ENCODE measurements at regions not wholly inside any gene's neighbourhood (a gene's known extent, or its start where the extent isn't known, plus 50 kb on each side); places are given as distances from the start of the nearest gene placed in this dataset.
"Not testable (repeated sequence)": the region's sequence is repeated elsewhere in the genome, so short reads cannot be mapped to it uniquely, and the experiment has no call there.

DNA sequence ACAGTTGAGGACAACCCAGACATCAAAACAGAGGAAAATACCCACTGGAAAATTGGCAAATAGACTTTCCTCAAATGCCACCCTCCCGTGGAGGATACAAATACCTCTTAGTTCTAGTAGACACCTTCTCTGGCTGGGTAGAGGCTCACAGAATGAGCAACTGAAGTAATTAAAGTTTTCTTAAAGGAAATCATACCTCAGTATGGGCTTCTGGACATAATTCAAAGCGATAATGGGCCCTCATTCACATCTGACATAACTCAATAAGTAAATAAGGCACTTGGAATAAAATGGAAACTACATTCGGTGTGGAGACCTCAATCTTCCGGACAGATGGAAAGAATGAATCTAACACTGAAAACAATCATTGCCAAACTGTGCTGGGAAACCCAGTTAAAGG, 115.2 kb upstream of the PLCL2 start:
- Mint-ChIP-seq H3K27me3 (no peaks in the 10 kb centered on the region), H3K9me3 (no peaks in the 10 kb centered on the region), H3K27ac (no peak overlapping the region), H3K36me3 (ENCODE audit: low read depth) (no peaks in the 10 kb centered on the region), H3K4me1 (peaks cover 7% of the 10 kb centered on the region), H3K4me3 (no peak overlapping the region)
- DNase-seq (no peak), ATAC-seq (no peak)

DNA sequence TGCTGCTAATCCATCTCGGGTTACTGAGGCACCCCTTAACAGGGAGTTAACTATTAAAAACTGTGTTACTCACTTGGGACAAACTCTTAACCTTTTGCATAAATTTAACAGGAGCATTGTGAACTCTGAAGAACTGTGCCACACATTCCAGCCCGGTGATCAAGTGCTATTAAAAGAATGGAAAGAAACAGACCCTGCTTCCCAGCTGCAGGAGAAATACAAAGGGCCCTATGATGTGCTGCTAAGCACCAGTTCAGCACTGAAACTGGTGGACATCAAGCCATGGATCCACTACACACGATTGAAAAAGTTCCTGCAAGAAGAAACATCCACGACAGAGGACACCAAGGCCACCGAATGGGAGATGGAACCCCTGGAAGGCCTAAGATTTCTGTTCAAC, 114.7 kb upstream of the PLCL2 start:
- Mint-ChIP-seq H3K4me1 (peaks cover 10% of the 10 kb centered on the region), H3K27me3 (no peaks in the 10 kb centered on the region), H3K27ac (no peak overlapping the region), H3K9me3 (no peaks in the 10 kb centered on the region), H3K4me3 (no peak overlapping the region), H3K36me3 (ENCODE audit: low read depth) (no peaks in the 10 kb centered on the region)
- no peak for DNase-seq
- ATAC-seq: no peak

DNA sequence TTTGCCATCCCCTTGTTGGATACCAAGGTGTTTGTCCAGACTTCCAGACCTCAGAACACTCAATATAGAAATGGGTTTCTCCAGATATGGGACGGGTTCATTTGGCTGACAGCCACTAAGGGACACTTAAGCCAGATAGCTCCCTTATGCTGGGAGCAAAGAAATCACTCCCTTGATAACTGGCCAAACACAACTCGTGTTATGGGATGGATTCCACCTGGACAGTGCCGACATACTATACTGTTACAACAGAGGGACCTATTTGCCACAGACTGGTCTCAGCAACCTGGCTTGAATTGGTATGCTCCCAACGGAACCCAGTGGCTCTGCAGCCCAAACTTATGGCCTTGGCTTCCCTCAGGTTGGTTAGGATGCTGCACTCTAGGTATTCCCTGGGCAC, 114.0 kb upstream of the PLCL2 start:
- Mint-ChIP-seq H3K36me3 (ENCODE audit: low read depth) (no peaks in the 10 kb centered on the region), H3K4me3 (no peak overlapping the region), H3K27ac (no peak overlapping the region), H3K9me3 (no peaks in the 10 kb centered on the region), H3K4me1 (peaks cover 10% of the 10 kb centered on the region), H3K27me3 (peaks cover 1% of the 10 kb centered on the region)
- DNase-seq: no peak
- no peak for ATAC-seq

DNA sequence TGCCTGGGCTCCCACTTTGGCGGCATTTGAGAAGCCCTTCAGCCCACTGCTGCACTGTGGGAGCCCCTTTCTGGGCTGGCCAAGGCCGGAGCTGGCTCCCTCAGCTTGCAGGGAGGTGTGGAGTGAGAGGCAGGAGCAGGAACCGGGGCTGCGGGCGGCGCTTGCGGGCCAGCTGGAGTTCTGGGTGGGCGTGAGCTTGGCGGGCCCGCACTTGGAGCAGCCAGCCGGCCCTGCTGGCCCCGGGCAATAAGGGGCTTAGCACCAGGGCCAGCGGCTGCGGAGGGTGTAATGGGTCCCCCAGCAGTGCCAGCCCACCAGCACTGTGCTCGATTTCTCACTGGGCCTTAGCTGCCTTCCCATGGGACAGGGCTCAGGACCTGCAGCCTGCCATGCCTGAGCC, 111.2 kb upstream of the PLCL2 start:
- H3K9me3 Mint-ChIP-seq; H3K27me3 Mint-ChIP-seq; ATAC-seq; H3K36me3 Mint-ChIP-seq (ENCODE audit: low read depth); H3K4me3 Mint-ChIP-seq; H3K27ac Mint-ChIP-seq; DNase-seq: not testable (repeated sequence)
- peaks cover 10% of the 10 kb centered on the region for H3K4me1 Mint-ChIP-seq

DNA sequence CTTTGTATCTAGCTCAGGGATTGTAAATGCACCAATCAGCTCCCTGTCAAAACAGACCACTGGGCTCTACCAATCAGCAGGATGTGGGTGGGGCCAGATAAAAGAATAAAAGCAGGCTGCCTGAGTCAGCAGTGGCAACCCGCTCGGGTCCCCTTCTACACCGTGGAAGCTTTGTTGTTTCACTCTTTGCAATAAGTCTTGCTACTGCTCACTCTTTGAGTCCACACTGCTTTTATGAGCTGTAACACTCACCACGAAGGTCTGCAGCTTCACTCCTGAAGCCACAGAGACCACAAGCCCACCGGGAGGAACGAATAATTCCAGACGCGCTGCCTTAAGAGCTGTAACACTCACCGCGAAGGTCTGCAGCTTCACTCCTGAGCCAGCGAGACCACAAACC, 110.2 kb upstream of the PLCL2 start:
- not testable (repeated sequence) for H3K27ac Mint-ChIP-seq; H3K27me3 Mint-ChIP-seq; H3K9me3 Mint-ChIP-seq; H3K36me3 Mint-ChIP-seq (ENCODE audit: low read depth); ATAC-seq
- DNase-seq: peak; percentile 9
- H3K4me1 Mint-ChIP-seq: peaks cover 10% of the 10 kb centered on the region
- H3K4me3 Mint-ChIP-seq: peak overlapping the region; percentile 59

DNA sequence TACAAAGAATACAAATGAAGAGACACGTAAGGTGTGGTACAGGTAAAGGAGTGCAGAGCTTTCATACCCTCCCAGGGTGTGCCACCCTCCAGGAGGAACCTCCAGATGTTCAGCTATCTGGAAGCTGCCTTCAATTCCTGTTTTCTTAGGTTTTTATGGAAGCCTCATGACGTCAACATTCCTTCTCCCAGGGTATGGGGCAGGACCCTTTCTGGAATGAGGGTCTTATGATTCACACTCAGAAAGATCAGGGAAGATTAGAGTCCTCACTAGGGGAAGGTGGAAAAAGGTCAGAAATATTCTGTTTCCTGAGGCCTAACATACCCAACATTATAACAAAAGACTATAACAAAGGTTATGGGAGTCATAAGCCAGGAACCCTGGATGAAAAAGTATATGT, 99.8 kb upstream of the PLCL2 start:
- no peak for DNase-seq
- peaks cover 14% of the 10 kb centered on the region for H3K4me1 Mint-ChIP-seq
- no peaks in the 10 kb centered on the region for H3K27me3 Mint-ChIP-seq
- H3K4me3 Mint-ChIP-seq: no peak overlapping the region
- no peaks in the 10 kb centered on the region for H3K36me3 Mint-ChIP-seq (ENCODE audit: low read depth)
- H3K9me3 Mint-ChIP-seq: no peaks in the 10 kb centered on the region
- ATAC-seq: no peak
- no peak overlapping the region for H3K27ac Mint-ChIP-seq

DNA sequence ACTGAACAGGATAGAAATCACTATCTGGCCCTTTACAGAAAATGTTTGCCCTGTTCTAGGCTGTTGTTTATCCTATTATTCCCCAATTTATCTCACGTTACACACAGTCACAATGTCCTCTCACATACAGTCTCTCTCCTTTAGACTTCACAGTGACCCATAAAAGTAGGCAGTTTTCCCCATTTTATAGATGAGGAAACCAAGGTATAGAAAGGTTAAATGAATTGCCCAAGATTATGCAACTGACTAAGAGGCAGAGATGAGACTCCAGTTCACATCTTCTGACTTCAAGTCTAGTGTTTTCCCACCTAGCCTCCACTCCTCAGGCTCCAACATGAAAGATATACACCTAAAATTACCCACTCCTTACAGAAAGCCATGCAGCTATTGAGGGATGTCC, 99.3 kb upstream of the PLCL2 start:
- Mint-ChIP-seq H3K9me3 (no peaks in the 10 kb centered on the region), H3K27ac (no peak overlapping the region), H3K36me3 (ENCODE audit: low read depth) (no peaks in the 10 kb centered on the region), H3K4me3 (no peak overlapping the region), H3K27me3 (no peaks in the 10 kb centered on the region), H3K4me1 (peaks cover 19% of the 10 kb centered on the region)
- DNase-seq: no peak
- no peak for ATAC-seq

DNA sequence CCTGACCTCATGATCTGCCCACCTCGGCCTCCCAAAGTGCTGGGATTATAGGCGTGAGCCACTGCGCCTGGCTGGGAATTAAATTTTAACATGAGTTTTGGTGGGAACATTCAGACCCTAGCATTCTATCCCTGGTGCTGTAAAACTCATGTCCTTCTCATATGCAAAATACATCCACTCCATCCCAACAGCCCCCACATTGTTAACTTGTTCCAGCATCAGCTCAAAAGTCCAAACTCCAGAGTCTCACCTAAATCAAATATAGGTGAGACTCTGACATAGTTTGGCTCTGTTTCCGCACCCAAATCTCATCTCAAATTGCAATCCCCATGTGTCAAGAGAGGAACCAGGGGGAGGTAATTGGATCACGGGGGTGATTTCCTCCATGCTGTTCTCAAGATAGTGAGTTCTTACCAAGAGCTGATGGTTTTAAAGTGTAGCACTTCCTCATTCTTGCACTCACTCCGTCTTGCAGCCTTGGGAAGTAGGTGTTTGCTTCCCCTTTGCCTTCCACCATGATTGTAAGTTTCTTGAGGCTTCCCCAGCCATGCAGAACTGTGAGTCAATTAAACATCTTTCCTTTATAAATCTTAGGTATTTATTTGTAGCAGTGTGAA, 96.2 kb upstream of the PLCL2 start:
- H3K27ac Mint-ChIP-seq: peak overlapping the region; percentile 52
- no peak for ATAC-seq
- H3K4me1 Mint-ChIP-seq: peaks cover 45% of the 10 kb centered on the region
- no peak for DNase-seq
- H3K36me3 Mint-ChIP-seq (ENCODE audit: low read depth): no peaks in the 10 kb centered on the region
- no peaks in the 10 kb centered on the region for H3K9me3 Mint-ChIP-seq
- no peak overlapping the region for H3K4me3 Mint-ChIP-seq
- no peaks in the 10 kb centered on the region for H3K27me3 Mint-ChIP-seq

DNA sequence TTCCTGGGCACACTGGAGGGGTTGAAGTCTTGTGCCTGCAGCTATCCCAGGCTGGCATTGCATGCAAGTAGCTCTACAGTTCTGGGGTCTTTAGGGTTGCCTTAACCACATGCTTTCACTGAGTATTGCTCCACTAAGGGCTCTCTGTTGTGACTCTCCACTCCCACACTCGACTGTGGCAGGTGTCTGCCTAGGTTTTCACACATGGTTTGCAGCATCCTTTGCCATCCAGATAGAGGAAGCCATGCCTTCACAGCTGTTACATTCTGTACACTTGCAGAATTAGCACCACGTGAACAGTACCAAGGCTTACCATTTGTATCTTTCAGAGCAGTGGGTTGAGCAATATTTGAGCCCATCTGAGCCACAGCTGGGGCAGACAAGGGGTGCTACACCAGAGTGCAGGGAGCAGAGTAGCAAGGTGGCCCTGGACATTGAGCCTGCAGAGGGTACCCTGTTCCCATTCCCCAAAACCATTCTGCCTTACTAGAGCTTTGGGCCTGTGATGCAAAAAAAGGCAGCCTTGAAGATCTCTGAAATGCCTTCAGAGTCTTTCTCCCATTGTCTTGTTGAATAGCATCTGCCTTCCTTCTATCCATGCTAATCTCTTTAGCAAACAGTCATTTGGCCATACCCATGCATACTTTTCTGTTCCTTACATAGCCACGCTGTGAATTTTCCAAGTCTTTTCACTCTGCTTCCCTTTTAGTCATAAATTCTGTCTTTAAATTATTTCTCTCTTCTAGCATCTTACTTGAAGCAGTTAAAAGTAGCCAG, 95.2 kb upstream of the PLCL2 start:
- no peak for DNase-seq
- H3K9me3 Mint-ChIP-seq: no peaks in the 10 kb centered on the region
- peaks cover 47% of the 10 kb centered on the region for H3K4me1 Mint-ChIP-seq
- no peaks in the 10 kb centered on the region for H3K36me3 Mint-ChIP-seq (ENCODE audit: low read depth)
- no peaks in the 10 kb centered on the region for H3K27me3 Mint-ChIP-seq
- ATAC-seq: no peak
- no peak overlapping the region for H3K4me3 Mint-ChIP-seq
- no peak overlapping the region for H3K27ac Mint-ChIP-seq

DNA sequence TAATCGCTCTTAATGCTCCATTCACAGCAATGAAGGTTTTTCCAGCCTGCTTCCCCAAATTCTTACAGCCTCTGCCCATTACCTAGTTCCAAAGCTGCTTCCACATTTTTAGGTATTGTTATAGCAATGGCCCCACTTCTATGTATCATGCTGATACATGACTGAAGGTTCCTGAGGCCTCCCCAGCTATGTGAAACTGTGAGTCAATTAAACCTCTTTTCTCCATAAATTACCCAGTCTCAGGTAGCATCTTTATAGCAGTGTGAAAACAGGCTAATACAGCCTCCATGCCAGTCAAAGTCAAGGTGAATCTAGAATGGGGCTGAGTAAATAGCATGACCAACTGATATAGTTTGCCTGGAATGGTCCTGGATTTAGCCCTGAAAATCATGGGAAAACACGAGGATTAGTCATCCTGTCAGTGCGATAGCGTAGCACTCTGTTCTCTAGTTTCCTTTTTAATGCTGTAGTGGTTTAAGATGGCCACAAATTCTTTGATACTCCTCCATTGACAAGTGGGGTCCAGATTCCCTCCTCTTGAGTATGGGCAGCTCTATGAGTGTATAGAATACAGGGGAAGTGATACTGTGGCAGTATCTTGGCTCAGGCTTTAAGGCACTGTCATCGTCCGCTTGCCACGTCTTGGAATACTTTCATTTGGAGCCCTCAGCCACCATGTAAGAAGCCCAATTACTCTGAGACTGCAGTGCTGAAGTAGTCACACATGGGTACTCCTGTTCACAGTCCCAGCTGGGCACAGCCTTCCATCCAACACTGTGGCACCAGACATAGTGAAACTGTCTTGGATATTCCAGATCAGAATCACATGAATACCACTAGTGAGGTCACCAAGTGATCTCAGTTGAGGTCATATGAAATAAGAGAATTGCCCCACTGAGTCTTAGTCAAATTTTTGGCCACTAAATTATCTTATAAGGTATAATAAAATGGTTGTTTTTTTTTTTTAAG, 94.0 kb upstream of the PLCL2 start:
- Mint-ChIP-seq H3K27me3 (no peaks in the 10 kb centered on the region), H3K9me3 (no peaks in the 10 kb centered on the region), H3K4me1 (peaks cover 47% of the 10 kb centered on the region), H3K36me3 (ENCODE audit: low read depth) (no peaks in the 10 kb centered on the region), H3K27ac (peak overlapping the region; percentile 52), H3K4me3 (peak overlapping the region; percentile 16)
- ATAC-seq (peak; percentile 90), DNase-seq (no peak)

DNA sequence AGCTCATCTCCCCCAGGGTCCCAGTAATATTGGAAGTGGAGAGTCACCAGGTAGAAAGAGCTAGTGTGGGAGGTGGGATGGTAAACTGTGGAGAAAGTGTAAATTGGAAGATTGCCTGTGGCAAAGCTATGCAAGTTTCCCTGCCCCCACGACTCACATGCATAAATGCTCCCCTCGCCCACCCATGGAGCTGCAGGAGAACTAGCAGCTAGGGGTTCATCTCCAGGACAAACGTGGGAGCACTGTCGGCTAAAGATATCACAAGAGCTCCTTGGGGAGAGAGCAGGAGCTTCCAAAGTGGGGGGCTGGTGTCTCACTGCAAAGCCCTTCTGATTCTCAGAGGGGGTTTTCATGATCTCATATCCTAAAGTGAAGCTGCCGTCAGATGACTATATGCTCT, 91.4 kb upstream of the PLCL2 start:
- Mint-ChIP-seq H3K4me3 (no peak overlapping the region), H3K36me3 (ENCODE audit: low read depth) (no peaks in the 10 kb centered on the region), H3K4me1 (peaks cover 64% of the 10 kb centered on the region), H3K27ac (no peak overlapping the region), H3K27me3 (no peaks in the 10 kb centered on the region), H3K9me3 (no peaks in the 10 kb centered on the region)
- DNase-seq (no peak), ATAC-seq (no peak)

DNA sequence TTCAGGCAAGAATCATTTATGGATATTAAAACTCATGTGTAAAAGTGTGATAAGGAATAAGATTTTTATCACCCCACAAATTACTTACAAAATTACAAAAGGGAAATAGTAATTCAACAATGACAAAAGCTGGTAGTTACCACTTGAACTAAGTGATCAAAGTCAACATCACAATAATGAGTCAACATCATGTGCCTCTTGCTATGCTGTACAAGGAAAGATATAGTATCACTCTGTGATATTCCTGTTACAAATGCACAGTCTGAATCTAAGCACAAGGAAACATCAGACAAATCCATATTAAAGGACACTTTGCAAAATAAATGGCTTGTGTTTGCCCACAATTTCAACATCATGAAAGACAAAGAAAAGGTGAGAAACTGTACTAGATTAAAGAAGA, 90.5 kb upstream of the PLCL2 start:
- H3K9me3 Mint-ChIP-seq: no peaks in the 10 kb centered on the region
- no peak for ATAC-seq

DNA sequence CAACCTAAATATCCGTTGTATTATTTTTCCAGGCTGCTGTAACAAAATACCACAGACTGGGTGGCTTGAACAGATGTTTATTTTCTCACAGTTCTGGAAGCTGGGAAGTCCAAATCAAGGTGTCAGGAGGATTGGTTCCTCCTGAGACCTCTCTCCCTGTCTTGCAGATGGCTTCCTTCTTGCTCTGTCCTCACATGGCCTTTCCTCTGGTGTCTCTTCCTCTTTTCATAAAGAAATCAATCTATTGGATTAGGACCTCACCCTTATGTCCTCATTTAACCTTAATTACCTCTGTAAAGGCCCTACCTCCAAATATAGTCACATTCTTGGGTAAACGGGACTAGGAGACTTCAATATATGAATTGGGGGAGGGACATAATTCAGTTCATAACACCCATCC, 89.2 kb upstream of the PLCL2 start:
- peaks cover 1% of the 10 kb centered on the region for H3K9me3 Mint-ChIP-seq
- H3K27ac Mint-ChIP-seq: no peak overlapping the region
- DNase-seq (no peak), ATAC-seq (no peak)
- peaks cover 53% of the 10 kb centered on the region for H3K4me1 Mint-ChIP-seq
- no peaks in the 10 kb centered on the region for H3K27me3 Mint-ChIP-seq
- H3K4me3 Mint-ChIP-seq: no peak overlapping the region
- H3K36me3 Mint-ChIP-seq (ENCODE audit: low read depth): no peaks in the 10 kb centered on the region

More for the DNA sequence above, 90.5 kb upstream of the PLCL2 start:
- Mint-ChIP-seq H3K27ac (no peak overlapping the region), H3K27me3 (no peaks in the 10 kb centered on the region), H3K36me3 (ENCODE audit: low read depth) (no peaks in the 10 kb centered on the region), H3K4me1 (peaks cover 57% of the 10 kb centered on the region), H3K4me3 (no peak overlapping the region)
- DNase-seq: no peak

DNA sequence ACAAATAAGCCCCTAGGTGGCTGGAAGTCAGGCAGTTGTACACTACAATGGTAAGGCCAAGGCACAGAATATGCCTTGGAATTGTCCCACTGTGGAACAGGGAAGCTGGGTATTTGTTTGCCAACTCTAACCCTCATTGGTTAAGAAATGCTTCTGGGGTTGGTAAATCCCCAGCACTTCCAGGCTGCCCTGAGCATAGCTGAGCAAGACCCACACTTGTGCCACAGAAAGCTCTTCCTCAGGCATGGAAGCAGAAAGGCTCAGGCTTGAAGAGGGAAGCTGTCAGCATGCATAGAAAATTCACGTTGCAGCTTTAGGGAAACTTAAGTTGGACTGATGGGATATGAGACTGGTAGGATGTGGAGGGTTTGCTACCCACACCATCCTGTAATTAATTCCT, 86.9 kb upstream of the PLCL2 start:
- Mint-ChIP-seq H3K27ac (peak overlapping the region; percentile 91), H3K4me1 (peaks cover 53% of the 10 kb centered on the region), H3K9me3 (peaks cover 4% of the 10 kb centered on the region), H3K4me3 (no peak overlapping the region), H3K27me3 (no peaks in the 10 kb centered on the region), H3K36me3 (ENCODE audit: low read depth) (no peaks in the 10 kb centered on the region)
- ATAC-seq (no peak), DNase-seq (no peak)

DNA sequence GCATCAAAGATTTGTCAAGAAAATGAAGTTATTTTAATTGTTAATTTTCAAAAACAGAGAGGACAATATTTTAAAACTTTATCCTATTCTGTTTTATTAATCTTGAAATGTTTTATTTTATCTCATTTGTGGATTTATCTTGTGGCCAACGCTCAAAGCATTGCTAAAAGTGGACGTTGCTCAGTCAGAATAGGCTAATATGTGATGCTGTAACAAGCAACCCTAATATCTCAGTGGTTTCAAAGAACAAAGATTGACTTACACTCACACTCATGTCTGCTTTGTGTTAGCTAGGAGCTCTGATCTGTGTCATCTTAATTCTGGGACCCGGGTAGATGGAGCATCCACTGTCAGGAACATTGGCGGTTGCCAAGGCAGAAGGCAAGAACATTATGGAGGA, 86.0 kb upstream of the PLCL2 start:
- Mint-ChIP-seq H3K36me3 (ENCODE audit: low read depth) (no peaks in the 10 kb centered on the region), H3K27ac (no peak overlapping the region), H3K4me1 (peaks cover 49% of the 10 kb centered on the region), H3K27me3 (peaks cover 2% of the 10 kb centered on the region), H3K9me3 (peaks cover 4% of the 10 kb centered on the region), H3K4me3 (no peak overlapping the region)
- ATAC-seq: no peak
- DNase-seq: no peak
